Ectodermal cell (in vitro differentiated cells): ENCODE measurements at regions not wholly inside any gene's neighbourhood (a gene's known extent, or its start where the extent isn't known, plus 50 kb on each side); places are given as distances from the start of the nearest gene placed in this dataset.

Experiments used
- H3K27ac ChIP-seq: 2 replicates; pipeline ENCODE4 v1.7.0; 2013; ENCODE audit warnings: mild to moderate bottlenecking, low read depth, low read length; ENCODE audit not compliant: insufficient read depth, poor library complexity, severe bottlenecking
- H3K27me3 ChIP-seq: 2 replicates; pipeline ENCODE4 v1.7.0; 2013; ENCODE audit warnings: mild to moderate bottlenecking, low read length; ENCODE audit not compliant: insufficient read depth, control insufficient read depth, poor library complexity, severe bottlenecking
- H3K36me3 ChIP-seq: one replicate; pipeline ENCODE4 v1.7.0; 2013; ENCODE audit warnings: low read length; ENCODE audit not compliant: control insufficient read depth, insufficient read depth
- H3K4me1 ChIP-seq: one replicate; pipeline ENCODE4 v1.7.0; 2013; ENCODE audit warnings: low read length; ENCODE audit not compliant: control insufficient read depth, insufficient read depth
- H3K4me3 ChIP-seq: 2 replicates; pipeline ENCODE4 v1.7.0; 2013; ENCODE audit warnings: low read depth, low read length, control low read depth; ENCODE audit not compliant: insufficient read depth
- H3K9me3 ChIP-seq: 2 replicates; pipeline ENCODE4 v1.7.0; 2013; ENCODE audit warnings: mild to moderate bottlenecking, low read length, moderate library complexity; ENCODE audit not compliant: control insufficient read depth
- WGBS, 2 experiments: methylation state at CpG; one replicate each; pipeline ENCODE4 v1.1.7; 2013; ENCODE audit warnings: missing lambda C conversion rate in 2 of 2; 5-methylcytosine and 5-hydroxymethylcytosine counted together

DNA sequence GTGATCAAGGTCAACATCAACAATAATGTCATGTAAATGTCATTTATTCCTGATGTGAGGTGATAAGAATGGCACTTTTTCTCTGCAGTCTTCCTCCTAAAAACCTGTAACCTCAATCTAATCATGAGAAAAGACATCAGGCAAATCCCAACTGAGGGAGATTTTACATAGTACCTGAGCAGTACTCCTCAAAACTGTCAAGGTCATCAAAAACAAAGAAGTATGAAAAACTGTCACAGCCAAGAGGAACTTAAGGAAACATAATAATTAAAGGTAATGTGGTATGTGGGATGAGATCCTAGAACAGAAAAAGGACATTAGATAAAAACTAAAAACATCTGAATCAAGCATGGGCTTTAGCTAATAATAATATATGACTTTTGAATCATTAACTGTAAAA is 140.9 kb upstream of the GRM7 start:
- no peaks in the 10 kb centered on the region for H3K4me1 ChIP-seq
- no peaks in the 10 kb centered on the region for H3K9me3 ChIP-seq
- no peak overlapping the region for H3K4me3 ChIP-seq
- H3K27me3 ChIP-seq = no peaks in the 10 kb centered on the region
- H3K27ac ChIP-seq = no peak overlapping the region
- no peaks in the 10 kb centered on the region for H3K36me3 ChIP-seq

- Histone ChIP-seq H3K36me3 (no peaks in the 10 kb centered on the region), H3K4me3 (no peak overlapping the region), H3K4me1 (no peaks in the 10 kb centered on the region), H3K27me3 (no peaks in the 10 kb centered on the region), H3K27ac (no peak overlapping the region), H3K9me3 (no peaks in the 10 kb centered on the region)
- WGBS, 2 experiments = 87 to 89% methylated on average over 4 of the region's 4 CpGs
These were observed 139.4 kb upstream of the GRM7 start for GRCh38 chr3:6721491-6721890.

DNA sequence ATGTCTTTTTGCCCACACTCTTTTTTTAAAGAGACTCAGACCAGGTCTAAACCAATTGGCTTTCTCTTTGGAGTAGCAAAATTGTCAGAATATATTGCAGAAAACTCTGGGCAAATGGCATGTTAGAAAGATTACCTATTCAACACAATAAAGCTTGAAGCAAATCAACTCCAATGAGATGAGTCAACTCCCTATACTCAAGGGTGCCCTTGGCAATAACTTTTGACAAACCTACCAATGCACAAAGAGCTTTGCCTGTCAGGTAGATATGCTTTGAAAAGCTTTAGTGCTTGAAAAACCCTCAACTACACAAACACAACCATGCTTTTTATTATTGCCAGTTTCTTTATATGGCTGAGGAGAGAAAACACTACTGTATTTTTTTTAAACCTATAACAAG is 137.7 kb upstream of the GRM7 start:
- Histone ChIP-seq H3K27me3 (no peaks in the 10 kb centered on the region), H3K9me3 (no peaks in the 10 kb centered on the region), H3K4me1 (no peaks in the 10 kb centered on the region), H3K27ac (no peak overlapping the region), H3K36me3 (no peaks in the 10 kb centered on the region), H3K4me3 (no peak overlapping the region)

DNA sequence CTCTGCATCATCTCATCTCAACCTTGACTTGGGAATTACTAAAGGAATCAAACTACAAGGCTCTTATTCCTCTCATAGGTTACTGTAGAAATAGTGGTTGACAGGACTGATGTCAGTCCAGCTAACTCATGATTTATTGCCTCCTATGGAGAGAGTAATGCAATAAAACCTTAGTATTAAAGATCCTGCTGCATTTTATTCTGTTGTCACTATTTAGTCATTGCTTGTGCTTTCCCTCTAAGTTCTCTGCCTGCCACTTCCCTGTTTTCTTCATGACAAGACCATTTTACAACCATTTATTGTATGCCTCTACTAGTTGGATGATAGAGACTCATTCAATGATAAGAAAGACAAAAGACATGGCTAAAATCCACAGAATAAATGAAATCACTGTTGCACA is 134.1 kb upstream of the GRM7 start:
- Histone ChIP-seq H3K27me3 (no peaks in the 10 kb centered on the region), H3K9me3 (no peaks in the 10 kb centered on the region), H3K27ac (no peak overlapping the region), H3K4me3 (no peak overlapping the region), H3K4me1 (no peaks in the 10 kb centered on the region), H3K36me3 (no peaks in the 10 kb centered on the region)

GRCh38 chr3:6732807-6733206 is 128.1 kb upstream of the GRM7 start:
- no peaks in the 10 kb centered on the region for H3K27me3 ChIP-seq
- 69 to 70% methylated on average over 2 of the region's 2 CpGs for WGBS, 2 experiments
- H3K4me3 ChIP-seq = no peak overlapping the region
- no peak overlapping the region for H3K27ac ChIP-seq
- H3K9me3 ChIP-seq = no peaks in the 10 kb centered on the region
- H3K4me1 ChIP-seq = no peaks in the 10 kb centered on the region
- no peaks in the 10 kb centered on the region for H3K36me3 ChIP-seq

GRCh38 chr3:6733699-6734394 is 127.1 kb upstream of the GRM7 start:
- H3K4me3 ChIP-seq = no peak overlapping the region
- WGBS, 2 experiments = 96% methylated on average over 4 of the region's 5 CpGs
- no peaks in the 10 kb centered on the region for H3K9me3 ChIP-seq
- no peaks in the 10 kb centered on the region for H3K27me3 ChIP-seq
- no peaks in the 10 kb centered on the region for H3K4me1 ChIP-seq
- H3K27ac ChIP-seq = no peak overlapping the region
- H3K36me3 ChIP-seq = no peaks in the 10 kb centered on the region

DNA sequence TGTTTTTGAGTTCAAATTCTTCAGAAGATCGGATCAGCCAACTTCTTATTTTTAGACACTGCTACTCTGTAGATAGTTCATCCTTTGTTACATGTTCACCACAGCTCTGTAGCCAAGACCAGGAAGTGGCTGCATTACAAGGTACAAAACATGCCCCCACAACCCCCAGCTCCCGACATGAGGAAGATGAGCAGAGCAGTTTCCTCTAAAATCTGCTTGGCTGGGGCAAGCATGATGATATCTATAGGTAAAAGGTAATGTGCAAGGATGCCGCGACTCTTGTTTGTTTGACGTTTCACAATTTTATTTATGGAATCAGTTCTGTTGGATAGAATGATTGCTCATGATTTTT is 126.5 kb upstream of the GRM7 start:
- Histone ChIP-seq H3K4me3 (no peak overlapping the region), H3K4me1 (no peaks in the 10 kb centered on the region), H3K27me3 (no peaks in the 10 kb centered on the region), H3K9me3 (no peaks in the 10 kb centered on the region), H3K36me3 (no peaks in the 10 kb centered on the region), H3K27ac (no peak overlapping the region)
- 92 to 95% methylated on average over 5 of the region's 5 CpGs for WGBS, 2 experiments

DNA sequence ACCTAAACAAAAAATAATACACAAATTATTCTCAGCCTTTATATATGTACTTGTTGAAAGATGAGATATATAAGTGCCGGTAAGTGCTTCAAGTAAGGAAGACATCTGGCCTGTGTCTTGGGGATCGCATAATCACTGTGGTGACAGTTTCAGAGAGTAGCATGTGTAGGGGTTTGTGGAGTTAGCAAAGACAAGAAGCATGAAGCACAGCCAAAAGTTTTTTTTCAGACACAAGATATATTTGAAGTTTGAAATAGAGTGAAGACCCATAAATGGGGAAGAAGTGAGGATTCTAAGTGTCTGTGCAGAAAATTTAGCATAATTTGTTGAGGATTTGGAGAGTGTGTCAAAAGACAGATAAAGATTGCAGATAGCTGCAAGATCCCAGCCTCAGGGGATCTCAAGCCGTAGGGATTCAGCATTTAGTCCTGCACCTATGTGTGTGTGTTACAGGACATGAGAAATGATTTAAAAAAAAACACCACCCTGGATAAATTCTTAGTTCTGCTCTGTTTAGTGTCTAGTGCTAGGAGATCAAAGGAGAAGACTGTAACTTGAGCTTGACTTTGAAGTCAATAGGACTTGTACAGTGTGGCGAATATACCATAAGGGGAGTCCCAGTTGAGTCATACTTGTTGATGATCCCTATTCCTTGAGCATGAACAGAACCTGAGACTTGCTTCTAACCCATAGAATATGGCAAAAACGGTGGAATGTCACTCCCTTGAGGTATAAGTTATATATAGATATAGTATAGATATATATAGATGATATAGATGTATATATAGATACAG is 123.9 kb upstream of the GRM7 start:
- Histone ChIP-seq H3K36me3 (no peaks in the 10 kb centered on the region), H3K27me3 (no peaks in the 10 kb centered on the region), H3K4me3 (no peak overlapping the region), H3K27ac (no peak overlapping the region), H3K4me1 (no peaks in the 10 kb centered on the region), H3K9me3 (no peaks in the 10 kb centered on the region)
- WGBS, 2 experiments = 90 to 92% methylated on average over 4 to 5 of the region's 5 CpGs

DNA sequence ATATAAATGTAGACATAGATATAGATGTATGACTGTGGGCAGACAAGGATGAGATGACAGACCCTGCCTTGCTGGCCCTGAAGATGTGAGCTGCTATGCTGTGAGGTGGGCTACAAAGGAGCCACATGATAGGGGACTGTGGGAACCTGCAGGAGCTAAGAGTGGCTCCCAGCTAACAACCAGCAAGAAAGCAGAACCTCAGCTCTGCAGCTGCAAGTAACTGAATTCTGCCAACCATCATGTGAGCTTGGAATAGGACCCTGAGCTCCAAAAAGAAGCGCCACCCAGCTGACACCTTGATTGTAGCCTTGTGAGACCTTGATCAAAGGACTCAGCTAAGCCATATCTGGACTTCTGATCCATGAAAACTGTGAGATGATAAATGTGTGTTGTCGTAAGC is 123.3 kb upstream of the GRM7 start:
- Histone ChIP-seq H3K4me3 (no peak overlapping the region), H3K4me1 (no peaks in the 10 kb centered on the region), H3K36me3 (no peaks in the 10 kb centered on the region), H3K27me3 (no peaks in the 10 kb centered on the region), H3K27ac (no peak overlapping the region), H3K9me3 (no peaks in the 10 kb centered on the region)
- WGBS, 2 experiments = 92 to 98% methylated on average over 1 to 2 of the region's 2 CpGs

GRCh38 chr3:6739288-6739687 is 121.6 kb upstream of the GRM7 start:
- 19 to 34% methylated on average over 3 of the region's 3 CpGs for WGBS, 2 experiments

More at GRCh38 chr3:6739288-6739687, 121.6 kb upstream of the GRM7 start:
- H3K36me3 ChIP-seq = no peaks in the 10 kb centered on the region
- H3K4me1 ChIP-seq = no peaks in the 10 kb centered on the region
- no peaks in the 10 kb centered on the region for H3K9me3 ChIP-seq
- H3K27ac ChIP-seq = no peak overlapping the region
- H3K27me3 ChIP-seq = no peaks in the 10 kb centered on the region
- H3K4me3 ChIP-seq = no peak overlapping the region
